Duodenal mucosa (tissue), 2 donors: ENCODE measurements at regions not wholly inside any gene's neighbourhood (a gene's known extent, or its start where the extent isn't known, plus 50 kb on each side); places are given as distances from the start of the nearest gene placed in this dataset.

Source experiments
- H3K27ac ChIP-seq: one replicate; pipeline ENCODE4 v1.7.0; 2013; ENCODE audit warnings: low read depth, low read length
- H3K27me3 ChIP-seq, 2 donors: one replicate each; pipeline ENCODE4 v1.7.0; 2013; ENCODE audit warnings: low read length in 2 of 2, control low read depth in 1 of 2; ENCODE audit not compliant: insufficient read depth in 2 of 2, control insufficient read depth in 1 of 2
- H3K36me3 ChIP-seq, 2 donors: one replicate each; pipeline ENCODE4 v1.7.0; 2013; ENCODE audit warnings: low read length in 2 of 2, control low read depth in 1 of 2; ENCODE audit not compliant: insufficient read depth in 2 of 2, control insufficient read depth in 1 of 2
- H3K4me1 ChIP-seq, 2 donors: one replicate each; pipeline ENCODE4 v1.7.0; 2013; ENCODE audit warnings: low read length in 2 of 2, control low read depth in 1 of 2; ENCODE audit not compliant: insufficient read depth in 2 of 2, control insufficient read depth in 1 of 2
- H3K4me3 ChIP-seq, 2 donors: one replicate each; pipeline ENCODE4 v1.7.0; 2013; ENCODE audit warnings: low read length in 2 of 2, low read depth in 1 of 2
- H3K9ac ChIP-seq, 2 donors: one replicate each; pipeline ENCODE4 v1.7.0; 2013; ENCODE audit warnings: low read length in 2 of 2, low read depth in 1 of 2
- H3K9me3 ChIP-seq, 2 donors: one replicate each; pipeline ENCODE4 v1.7.0; 2013; ENCODE audit warnings: low read length in 2 of 2, control low read depth in 1 of 2; ENCODE audit not compliant: control insufficient read depth in 1 of 2

GRCh38 chr20:20808016-20808415 is 95.6 kb upstream of the RALGAPA2 start:
- H3K9me3 ChIP-seq: no peaks in the 10 kb centered on the region
- no peak overlapping the region for H3K27ac ChIP-seq
- H3K27me3 ChIP-seq: no peaks in the 10 kb centered on the region
- no peaks in the 10 kb centered on the region for H3K36me3 ChIP-seq
- H3K4me3 ChIP-seq: no peak overlapping the region
- H3K9ac ChIP-seq: no peak overlapping the region
- no peaks in the 10 kb centered on the region for H3K4me1 ChIP-seq

DNA sequence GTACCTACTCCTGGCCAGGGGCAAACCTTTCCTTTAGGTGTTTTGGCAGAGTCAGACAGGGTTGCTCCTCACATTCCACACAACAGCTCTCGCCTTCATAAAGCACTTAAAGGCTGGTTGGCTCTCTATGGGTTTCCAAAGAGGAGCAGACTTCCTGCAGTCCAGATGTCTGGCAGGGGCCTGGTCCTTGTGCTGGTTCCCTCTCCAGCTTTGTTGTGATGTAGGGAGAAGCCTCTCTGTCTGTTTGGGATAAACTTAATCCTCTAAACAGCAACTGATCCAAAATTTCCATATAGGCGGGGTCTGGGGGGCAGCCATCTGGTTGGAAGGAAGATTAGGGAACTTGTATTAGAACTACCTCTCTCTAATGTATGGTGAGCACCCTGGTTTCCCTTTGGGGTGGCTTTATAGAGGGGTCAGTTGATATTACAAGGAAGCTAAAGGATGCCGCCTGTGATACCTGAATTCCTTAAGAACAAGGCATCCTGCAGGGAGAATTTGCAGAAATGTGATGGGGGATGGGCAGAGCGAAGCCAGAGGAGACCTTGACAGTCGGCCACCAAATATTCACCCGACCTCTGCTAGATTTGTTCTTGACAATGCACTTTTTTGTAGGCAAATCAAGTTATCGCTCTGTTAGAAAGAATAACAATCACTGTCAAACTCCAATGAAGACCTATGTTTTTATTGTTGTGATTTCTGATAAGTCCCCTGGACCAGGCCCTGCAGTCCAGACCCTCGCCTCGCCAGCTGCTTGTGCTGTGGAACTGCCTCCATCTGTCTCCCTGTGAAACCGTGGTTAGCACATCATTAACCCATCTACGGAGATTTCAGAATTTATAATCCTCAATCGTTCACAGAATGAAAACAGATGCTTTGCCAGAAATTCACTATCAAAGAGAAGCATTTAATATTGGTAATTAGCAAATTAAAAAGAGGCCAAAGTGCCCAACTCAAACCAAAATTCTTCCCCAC is 94.0 kb upstream of the RALGAPA2 start:
- Histone ChIP-seq H3K27me3 (no peaks in the 10 kb centered on the region), H3K4me3 (no peak overlapping the region), H3K9me3 (no peaks in the 10 kb centered on the region), H3K36me3 (no peaks in the 10 kb centered on the region), H3K9ac (no peak overlapping the region), H3K27ac (no peak overlapping the region), H3K4me1 (no peaks in the 10 kb centered on the region)

DNA sequence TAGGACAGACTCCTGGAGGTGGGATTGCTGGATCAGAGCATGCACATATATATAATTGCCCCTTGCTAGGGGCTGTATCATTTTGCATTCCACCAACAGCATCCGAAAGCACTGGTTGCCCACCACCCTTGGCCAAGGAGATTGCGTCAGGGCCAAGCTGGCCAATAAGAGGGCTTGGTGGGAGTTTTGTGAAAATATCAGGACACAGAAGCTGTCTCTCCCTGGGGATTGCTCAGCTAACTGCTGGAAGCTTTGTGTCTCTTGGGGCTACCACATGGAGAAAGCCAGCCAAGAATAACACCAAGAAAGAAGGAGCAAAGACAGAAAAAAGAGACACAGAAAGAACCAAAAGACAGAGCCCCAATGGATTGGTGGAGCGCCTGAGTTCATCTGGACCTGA is 90.6 kb upstream of the RALGAPA2 start:
- no peak overlapping the region for H3K4me3 ChIP-seq
- no peak overlapping the region for H3K9ac ChIP-seq
- no peaks in the 10 kb centered on the region for H3K9me3 ChIP-seq
- H3K4me1 ChIP-seq: no peaks in the 10 kb centered on the region
- H3K27ac ChIP-seq: no peak overlapping the region
- H3K27me3 ChIP-seq: no peaks in the 10 kb centered on the region
- H3K36me3 ChIP-seq: no peaks in the 10 kb centered on the region

- no peaks in the 10 kb centered on the region for H3K4me1 ChIP-seq
- no peaks in the 10 kb centered on the region for H3K27me3 ChIP-seq
- no peak overlapping the region for H3K9ac ChIP-seq
- no peaks in the 10 kb centered on the region for H3K9me3 ChIP-seq
- no peaks in the 10 kb centered on the region for H3K36me3 ChIP-seq
- H3K4me3 ChIP-seq: no peak overlapping the region
- H3K27ac ChIP-seq: no peak overlapping the region
These were observed 89.9 kb upstream of the RALGAPA2 start for GRCh38 chr20:20802328-20802727.

GRCh38 chr20:20799716-20800312 is 87.4 kb upstream of the RALGAPA2 start:
- H3K4me3 ChIP-seq: no peak overlapping the region
- no peaks in the 10 kb centered on the region for H3K9me3 ChIP-seq
- H3K4me1 ChIP-seq: no peaks in the 10 kb centered on the region
- H3K27ac ChIP-seq: no peak overlapping the region
- no peak overlapping the region for H3K9ac ChIP-seq
- H3K27me3 ChIP-seq: no peaks in the 10 kb centered on the region
- H3K36me3 ChIP-seq: no peaks in the 10 kb centered on the region

GRCh38 chr20:20797521-20798310 is 85.3 kb upstream of the RALGAPA2 start:
- no peaks in the 10 kb centered on the region for H3K27me3 ChIP-seq
- no peaks in the 10 kb centered on the region for H3K4me1 ChIP-seq
- no peaks in the 10 kb centered on the region for H3K36me3 ChIP-seq
- H3K9ac ChIP-seq: no peak overlapping the region
- H3K4me3 ChIP-seq: no peak overlapping the region
- no peak overlapping the region for H3K27ac ChIP-seq
- no peaks in the 10 kb centered on the region for H3K9me3 ChIP-seq

DNA sequence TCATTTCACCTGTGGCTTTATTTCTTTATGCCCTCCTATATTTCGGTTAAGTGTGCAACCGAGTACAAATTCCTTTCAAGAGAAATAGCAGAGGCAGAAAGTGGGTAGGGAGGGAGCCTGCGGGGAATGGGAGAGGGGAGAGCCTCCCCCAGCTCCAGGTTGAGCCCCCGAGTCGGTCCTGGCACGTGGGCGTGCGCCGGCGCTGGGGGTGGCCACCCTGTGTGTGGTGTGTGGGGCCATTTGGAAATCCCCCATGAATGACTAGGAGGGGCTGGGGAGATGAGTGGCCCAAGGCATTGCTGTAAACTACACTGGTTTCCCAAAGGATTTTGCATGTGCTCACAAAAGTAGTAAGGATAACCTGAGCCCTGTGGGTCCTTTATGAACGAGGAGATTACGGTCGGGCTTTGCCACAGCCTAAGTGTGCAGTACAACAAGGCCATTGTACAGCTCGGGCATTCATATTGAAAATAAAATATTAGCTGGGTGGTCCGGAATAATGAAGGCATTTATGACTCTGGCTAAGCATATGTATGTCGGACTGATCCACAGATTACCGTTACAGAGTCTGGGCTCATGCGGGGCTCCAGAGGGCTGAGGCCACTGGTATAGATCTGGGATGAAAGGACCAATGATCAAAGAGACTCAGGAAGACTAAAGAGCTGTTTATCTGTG is 84.5 kb upstream of the RALGAPA2 start:
- H3K27me3 ChIP-seq: no peaks in the 10 kb centered on the region
- no peak overlapping the region for H3K9ac ChIP-seq
- H3K4me3 ChIP-seq: no peak overlapping the region
- H3K36me3 ChIP-seq: no peaks in the 10 kb centered on the region
- no peak overlapping the region for H3K27ac ChIP-seq
- no peaks in the 10 kb centered on the region for H3K4me1 ChIP-seq
- no peaks in the 10 kb centered on the region for H3K9me3 ChIP-seq

GRCh38 chr20:20795721-20796120 is 83.3 kb upstream of the RALGAPA2 start:
- H3K9me3 ChIP-seq: no peaks in the 10 kb centered on the region
- H3K9ac ChIP-seq: no peak overlapping the region
- no peaks in the 10 kb centered on the region for H3K4me1 ChIP-seq
- no peak overlapping the region for H3K4me3 ChIP-seq
- H3K27ac ChIP-seq: no peak overlapping the region
- H3K27me3 ChIP-seq: no peaks in the 10 kb centered on the region
- no peaks in the 10 kb centered on the region for H3K36me3 ChIP-seq

DNA sequence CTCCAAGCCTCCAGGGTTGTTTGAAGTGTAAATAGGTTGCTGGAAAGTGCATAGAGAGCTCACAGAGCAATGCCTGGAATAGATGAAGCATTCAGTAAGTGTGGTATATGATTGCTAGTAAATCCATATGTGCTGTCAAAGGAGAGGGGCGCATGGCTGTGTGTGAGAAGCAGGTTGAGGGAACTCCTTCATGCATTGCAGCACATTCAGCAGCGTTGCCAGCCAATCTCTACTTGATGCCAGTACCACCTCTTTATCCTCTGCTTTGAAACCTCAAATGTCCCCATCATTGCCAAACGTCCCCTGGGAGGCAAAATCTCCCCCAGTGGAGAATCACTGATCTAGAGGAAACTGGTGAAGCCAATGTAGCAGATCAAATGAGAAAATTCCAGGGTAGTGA is 82.7 kb upstream of the RALGAPA2 start:
- Histone ChIP-seq H3K4me1 (no peaks in the 10 kb centered on the region), H3K27ac (no peak overlapping the region), H3K4me3 (no peak overlapping the region)

More for the DNA sequence above, 82.7 kb upstream of the RALGAPA2 start:
- no peaks in the 10 kb centered on the region for H3K36me3 ChIP-seq
- H3K9ac ChIP-seq: no peak overlapping the region
- H3K9me3 ChIP-seq: no peaks in the 10 kb centered on the region
- H3K27me3 ChIP-seq: no peaks in the 10 kb centered on the region
